ENCODE measurements at regions not wholly inside any gene's neighbourhood (a gene's known extent, or its start where the extent isn't known, plus 50 kb on each side); places are given as distances from the start of the nearest gene placed in this dataset.

- TF ChIP-seq TAF1 (conservative IDR thresholded peaks at IDR 0.05) (no peak), YY1 (IDR thresholded peaks at IDR 0.05) (no peak)
Observed at GRCh38 chr3:18546632-18547031, 121.5 kb upstream of the SATB1 start.

Measured in liver (tissue), 2 donors.